ENCODE measurements at regions not wholly inside any gene's neighbourhood (a gene's known extent, or its start where the extent isn't known, plus 50 kb on each side); places are given as distances from the start of the nearest gene placed in this dataset.

- TF ChIP-seq JUN (CRISPR knock-in tag; IDR thresholded peaks at IDR 0.05) = no peak
- TF ChIP-seq CREM (CRISPR knock-in tag; IDR thresholded peaks at IDR 0.05) = no peak
- no peak for TF ChIP-seq ZNF512 (CRISPR knock-in tag; IDR thresholded peaks at IDR 0.05; ENCODE audit: borderline replicate concordance)
- TF ChIP-seq, protein P1, sequence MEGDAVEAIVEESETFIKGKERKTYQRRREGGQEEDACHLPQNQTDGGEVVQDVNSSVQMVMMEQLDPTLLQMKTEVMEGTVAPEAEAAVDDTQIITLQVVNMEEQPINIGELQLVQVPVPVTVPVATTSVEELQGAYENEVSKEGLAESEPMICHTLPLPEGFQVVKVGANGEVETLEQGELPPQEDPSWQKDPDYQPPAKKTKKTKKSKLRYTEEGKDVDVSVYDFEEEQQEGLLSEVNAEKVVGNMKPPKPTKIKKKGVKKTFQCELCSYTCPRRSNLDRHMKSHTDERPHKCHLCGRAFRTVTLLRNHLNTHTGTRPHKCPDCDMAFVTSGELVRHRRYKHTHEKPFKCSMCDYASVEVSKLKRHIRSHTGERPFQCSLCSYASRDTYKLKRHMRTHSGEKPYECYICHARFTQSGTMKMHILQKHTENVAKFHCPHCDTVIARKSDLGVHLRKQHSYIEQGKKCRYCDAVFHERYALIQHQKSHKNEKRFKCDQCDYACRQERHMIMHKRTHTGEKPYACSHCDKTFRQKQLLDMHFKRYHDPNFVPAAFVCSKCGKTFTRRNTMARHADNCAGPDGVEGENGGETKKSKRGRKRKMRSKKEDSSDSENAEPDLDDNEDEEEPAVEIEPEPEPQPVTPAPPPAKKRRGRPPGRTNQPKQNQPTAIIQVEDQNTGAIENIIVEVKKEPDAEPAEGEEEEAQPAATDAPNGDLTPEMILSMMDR (IDR thresholded peaks at IDR 0.05) = no peak
- no peak for TF ChIP-seq SP1 (CRISPR knock-in tag; conservative IDR thresholded peaks at IDR 0.05)
- TF ChIP-seq ATF2 (CRISPR knock-in tag; IDR thresholded peaks at IDR 0.05; ENCODE audit: borderline replicate concordance, low read depth) = no peak
- TF ChIP-seq HMGXB4 (CRISPR knock-in tag; IDR thresholded peaks at IDR 0.05) = no peak
- TF ChIP-seq CBFB (CRISPR knock-in tag; IDR thresholded peaks at IDR 0.05; ENCODE audit: low read depth) = no peak
These were observed 174.7 kb upstream of the DAAM1 start for GRCh38 chr14:59013672-59014298.
